ENCODE measurements at regions not wholly inside any gene's neighbourhood (a gene's known extent, or its start where the extent isn't known, plus 50 kb on each side); places are given as distances from the start of the nearest gene placed in this dataset.

DNA sequence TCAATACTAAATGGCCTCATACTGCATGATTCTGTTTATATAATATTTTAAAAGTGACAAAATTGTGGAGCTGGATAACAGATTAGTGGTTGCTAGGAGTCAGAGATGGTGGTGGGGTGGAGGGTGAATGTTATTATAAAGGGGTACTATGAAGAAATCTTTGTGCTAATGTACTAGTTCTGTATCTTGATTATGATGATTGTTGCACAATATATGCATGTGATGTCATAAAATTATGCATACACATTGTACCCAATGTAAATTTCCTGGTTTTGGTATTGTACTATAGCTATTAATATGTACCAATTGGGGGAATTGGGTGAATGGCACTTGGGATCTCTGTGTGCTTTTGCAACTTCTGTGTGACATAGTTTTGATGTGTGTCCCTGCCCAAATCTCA lies 112.2 kb downstream of the TMEM26 start:
- TF ChIP-seq, protein P1, sequence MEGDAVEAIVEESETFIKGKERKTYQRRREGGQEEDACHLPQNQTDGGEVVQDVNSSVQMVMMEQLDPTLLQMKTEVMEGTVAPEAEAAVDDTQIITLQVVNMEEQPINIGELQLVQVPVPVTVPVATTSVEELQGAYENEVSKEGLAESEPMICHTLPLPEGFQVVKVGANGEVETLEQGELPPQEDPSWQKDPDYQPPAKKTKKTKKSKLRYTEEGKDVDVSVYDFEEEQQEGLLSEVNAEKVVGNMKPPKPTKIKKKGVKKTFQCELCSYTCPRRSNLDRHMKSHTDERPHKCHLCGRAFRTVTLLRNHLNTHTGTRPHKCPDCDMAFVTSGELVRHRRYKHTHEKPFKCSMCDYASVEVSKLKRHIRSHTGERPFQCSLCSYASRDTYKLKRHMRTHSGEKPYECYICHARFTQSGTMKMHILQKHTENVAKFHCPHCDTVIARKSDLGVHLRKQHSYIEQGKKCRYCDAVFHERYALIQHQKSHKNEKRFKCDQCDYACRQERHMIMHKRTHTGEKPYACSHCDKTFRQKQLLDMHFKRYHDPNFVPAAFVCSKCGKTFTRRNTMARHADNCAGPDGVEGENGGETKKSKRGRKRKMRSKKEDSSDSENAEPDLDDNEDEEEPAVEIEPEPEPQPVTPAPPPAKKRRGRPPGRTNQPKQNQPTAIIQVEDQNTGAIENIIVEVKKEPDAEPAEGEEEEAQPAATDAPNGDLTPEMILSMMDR (IDR thresholded peaks at IDR 0.05): no peak
- H3K27ac ChIP-seq (ENCODE audit: low read depth in 1 of 2, low read length in 2 of 2): no peak overlapping the region
- no peaks in the 10 kb centered on the region for H3K79me2 ChIP-seq (ENCODE audit: insufficient read depth, low read length)
- intact Hi-C loops (cut with micrococcal nuclease): no loop called here
- H3K4me3 ChIP-seq (replicated peaks in 1 of 3; ENCODE audit: low read depth in 2 of 3, low read length in 3 of 3): no peak overlapping the region
- no peak overlapping the region for H2AFZ ChIP-seq (ENCODE audit: insufficient read depth, low read depth, low read length, poor library complexity, severe bottlenecking)
- H4K20me1 ChIP-seq (ENCODE audit: insufficient read depth, low read length): no peaks in the 10 kb centered on the region
- no peaks in the 10 kb centered on the region for H3K36me3 ChIP-seq (replicated peaks in 1 of 2; ENCODE audit: control insufficient read depth in 1 of 2, insufficient read depth in 2 of 2, low read length in 2 of 2)
- H3K9ac ChIP-seq (ENCODE audit: insufficient read depth, low read length, poor library complexity, severe bottlenecking): no peak overlapping the region
- H3K9me3 Mint-ChIP-seq: peaks cover 0 to 4% (median 2%) of the 10 kb centered on the region in 7 donors
- no peak overlapping the region for H3K27ac Mint-ChIP-seq
- no peak overlapping the region for H3K4me3 Mint-ChIP-seq
- no peaks in the 10 kb centered on the region for H3K36me3 Mint-ChIP-seq
- H3K4me2 ChIP-seq (replicated peaks; ENCODE audit: extremely low read depth, low read length, poor library complexity, severe bottlenecking): no peak overlapping the region
- H3K4me1 Mint-ChIP-seq: no peaks in the 10 kb centered on the region
- H3K9me3 ChIP-seq (replicated peaks in 1 of 2; ENCODE audit: control insufficient read depth in 1 of 2, insufficient read depth in 1 of 2, low read length in 2 of 2): no peaks in the 10 kb centered on the region
- H3K27me3 ChIP-seq (ENCODE audit: control insufficient read depth in 2 of 2, insufficient read depth in 2 of 2, low read length in 2 of 2): no peaks in the 10 kb centered on the region
- peaks cover 0 to under 1% (median 0%) of the 10 kb centered on the region in 3 donors for H3K27me3 Mint-ChIP-seq (ENCODE audit: low read depth in 3 of 3)
- no peaks in the 10 kb centered on the region for H3K4me1 ChIP-seq (ENCODE audit: control insufficient read depth in 1 of 2, insufficient read depth in 2 of 2, low read length in 2 of 2)
- no peak for DNase-seq

DNA sequence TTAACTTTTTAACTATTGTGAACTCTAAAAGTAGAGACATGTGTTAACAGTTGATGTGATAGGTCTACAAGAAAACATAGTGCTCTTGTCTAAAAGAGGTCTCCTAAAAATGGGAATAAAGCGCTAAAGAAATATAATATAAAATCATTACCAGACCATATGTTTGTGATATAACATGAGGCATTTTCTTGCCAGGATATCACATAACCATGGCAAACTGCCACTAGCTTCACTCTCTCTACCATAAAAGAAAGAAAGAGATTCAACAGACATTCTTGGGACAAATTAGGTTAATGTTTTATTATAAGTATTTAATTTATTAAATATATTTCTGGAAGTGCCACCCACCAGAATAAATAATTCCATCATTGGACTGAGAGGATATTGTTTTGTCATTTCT lies 115.0 kb downstream of the TMEM26 start:
- no peaks in the 10 kb centered on the region for H3K79me2 ChIP-seq (ENCODE audit: insufficient read depth, low read length)
- intact Hi-C loops (cut with micrococcal nuclease): no loop called here
- Mint-ChIP-seq H3K4me1 (no peaks in the 10 kb centered on the region), H3K9me3 (peaks cover 0 to 4% (median 2%) of the 10 kb centered on the region in 7 donors), H3K36me3 (no peaks in the 10 kb centered on the region), H3K4me3 (no peak overlapping the region), H3K27me3 (ENCODE audit: low read depth in 3 of 3) (peaks cover 0 to 1% (median 0%) of the 10 kb centered on the region in 3 donors), H3K27ac (no peak overlapping the region)
- DNase-seq: no peak
- no peak overlapping the region for H3K27ac ChIP-seq (ENCODE audit: low read depth in 1 of 2, low read length in 2 of 2)
- no peaks in the 10 kb centered on the region for H3K27me3 ChIP-seq (ENCODE audit: control insufficient read depth in 2 of 2, insufficient read depth in 2 of 2, low read length in 2 of 2)
- H4K20me1 ChIP-seq (ENCODE audit: insufficient read depth, low read length): no peaks in the 10 kb centered on the region
- no peak overlapping the region for H3K4me3 ChIP-seq (replicated peaks in 1 of 3; ENCODE audit: low read depth in 2 of 3, low read length in 3 of 3)
- no peaks in the 10 kb centered on the region for H3K4me1 ChIP-seq (ENCODE audit: control insufficient read depth in 1 of 2, insufficient read depth in 2 of 2, low read length in 2 of 2)
- H3K9ac ChIP-seq (ENCODE audit: insufficient read depth, low read length, poor library complexity, severe bottlenecking): no peak overlapping the region
- no peak overlapping the region for H3K4me2 ChIP-seq (replicated peaks; ENCODE audit: extremely low read depth, low read length, poor library complexity, severe bottlenecking)
- H3K36me3 ChIP-seq (replicated peaks in 1 of 2; ENCODE audit: control insufficient read depth in 1 of 2, insufficient read depth in 2 of 2, low read length in 2 of 2): no peaks in the 10 kb centered on the region
- TF ChIP-seq, protein P1 (IDR thresholded peaks at IDR 0.05): no peak
- WGBS (ENCODE audit: insufficient coverage): no CpG with 5 or more reads among the region's 1 CpG
- no peaks in the 10 kb centered on the region for H3K9me3 ChIP-seq (replicated peaks in 1 of 2; ENCODE audit: control insufficient read depth in 1 of 2, insufficient read depth in 1 of 2, low read length in 2 of 2)
- no peak overlapping the region for H2AFZ ChIP-seq (ENCODE audit: insufficient read depth, low read depth, low read length, poor library complexity, severe bottlenecking)

Measured in CD14-positive monocyte (primary cell).